Endothelial cell of umbilical vein (primary cell): ENCODE measurements at regions not wholly inside any gene's neighbourhood (a gene's known extent, or its start where the extent isn't known, plus 50 kb on each side); places are given as distances from the start of the nearest gene placed in this dataset.

ENCODE experiments used
- BruUV-seq: library from RNA; stranded (reverse); fragments of 400-500 nt; replicated peaks from 2 replicates; lab custom pipeline; 2021; lab: Mats Ljungman, UMichigan
- CTCF ChIA-PET: fragments of 300-600, 350-600 bp; sonication (Branson Sonifier 250); formaldehyde crosslinking; loops from one replicate; lab custom pipeline; 2021; ENCODE audit warnings: antibody characterized with exemption, inconsistent platforms; lab: Charles Lee
- POLR2A ChIA-PET: fragments of 300-600, 350-600 bp; sonication (Branson Sonifier 250); formaldehyde crosslinking; loops from one replicate; lab custom pipeline; 2021; ENCODE audit warnings: antibody characterized with exemption, inconsistent platforms; lab: Charles Lee
- DNase-seq: peaks from one replicate; pipeline ENCODE4 v3.0.0-alpha.2; 2011; ENCODE audit warnings: low read depth, low spot score
- FAIRE-seq: peaks from 2 replicates; lab custom pipeline; 2011; peaks lifted over from hg19 to GRCh38; lab: Jason Lieb, UNC
- H2AFZ ChIP-seq: 2 replicates; pipeline ENCODE4 v1.6.0; 2012; ENCODE audit warnings: low read depth, low read length, control low read depth, inconsistent platforms
- H3K27ac ChIP-seq: 2 replicates; pipeline ENCODE4 v1.5.1; 2011; ENCODE audit warnings: low read depth, mild to moderate bottlenecking, control low read depth, low read length, moderate library complexity; ENCODE audit not compliant: insufficient read depth
- H3K27me3 ChIP-seq, 2 experiments: 2 replicates each; pipeline versions ENCODE4 v1.6.0 to v1.6.1; 2011; ENCODE audit warnings: low read length in 2 of 2, mixed read lengths in 1 of 2; ENCODE audit not compliant: control insufficient read depth in 2 of 2, insufficient read depth in 2 of 2
- H3K36me3 ChIP-seq, 2 experiments: 2 replicates in 1 of 2; 3 replicates in 1 of 2; pipeline ENCODE4 v1.5.1; 2011; ENCODE audit warnings: low read length in 2 of 2, mild to moderate bottlenecking in 1 of 2, moderate library complexity in 1 of 2; ENCODE audit not compliant: control insufficient read depth in 2 of 2, insufficient read depth in 2 of 2; ENCODE audit errors: extremely low read depth in 1 of 2
- H3K4me1 ChIP-seq: 3 replicates; pipeline ENCODE4 v1.5.1; 2011; ENCODE audit warnings: mild to moderate bottlenecking, low read length; ENCODE audit not compliant: control insufficient read depth, insufficient read depth; ENCODE audit errors: extremely low read depth
- H3K4me2 ChIP-seq: 2 replicates; pipeline ENCODE4 v1.6.1; 2011; ENCODE audit warnings: low read length, control low read depth, mixed read lengths; ENCODE audit not compliant: insufficient read depth
- H3K4me3 ChIP-seq, 3 experiments: fragments of 200-600 bp in 1 of 3; sonication (generic), shearing (Covaris generic) in 1 of 3; replicated peaks in 1 of 3; 2 replicates each; pipeline ENCODE4 v1.5.1; 2011 to 2016; ENCODE audit warnings: control low read depth in 3 of 3, low read length in 3 of 3, mild to moderate bottlenecking in 2 of 3, inconsistent platforms in 1 of 3, low read depth in 1 of 3, moderate library complexity in 1 of 3; ENCODE audit not compliant: insufficient read depth in 1 of 3
- H3K79me2 ChIP-seq: 2 replicates; pipeline ENCODE4 v1.6.0; 2012; ENCODE audit warnings: low read length, inconsistent platforms; ENCODE audit not compliant: control insufficient read depth, insufficient read depth
- H3K9ac ChIP-seq: replicated peaks from 2 replicates; pipeline ENCODE3; 2011; ENCODE audit warnings: low read length, control low read depth; ENCODE audit not compliant: insufficient read depth; ENCODE audit errors: extremely low read depth
- H3K9me1 ChIP-seq: replicated peaks from 3 replicates; pipeline ENCODE4 v1.6.0; 2011; ENCODE audit warnings: mild to moderate bottlenecking, low read length; ENCODE audit not compliant: control insufficient read depth, insufficient read depth; ENCODE audit errors: extremely low read depth
- H3K9me3 ChIP-seq: replicated peaks from 2 replicates; pipeline ENCODE4 v1.5.1; 2012; ENCODE audit warnings: low read length, inconsistent platforms; ENCODE audit not compliant: control insufficient read depth, insufficient read depth
- H4K20me1 ChIP-seq: replicated peaks from 2 replicates; pipeline ENCODE3; 2011; ENCODE audit warnings: mild to moderate bottlenecking, low read length; ENCODE audit not compliant: control insufficient read depth, insufficient read depth; ENCODE audit errors: extremely low read depth
- CTCF ChIP-seq, 2 donors: IDR thresholded peaks; 1 replicate in 1 of 2; 2 replicates in 1 of 2; pipeline ENCODE4 v1.5.1; 2011; ENCODE audit warnings: low read length in 2 of 2, mild to moderate bottlenecking in 2 of 2, moderate library complexity in 2 of 2, control low read depth in 1 of 2, inconsistent platforms in 1 of 2, low read depth in 1 of 2; ENCODE audit not compliant: insufficient read depth in 1 of 2; ENCODE audit errors: extremely low read depth in 1 of 2
- EZH2 ChIP-seq: IDR thresholded peaks from 2 replicates; pipeline ENCODE4 v1.6.1; 2012; ENCODE audit warnings: borderline replicate concordance, low read depth, mild to moderate bottlenecking, moderate library complexity, low read length, inconsistent platforms; ENCODE audit not compliant: severe bottlenecking
- GATA2 ChIP-seq: IDR thresholded peaks from 2 replicates; pipeline ENCODE4 v1.7.0; 2011; ENCODE audit warnings: low read depth, mild to moderate bottlenecking, moderate library complexity, mixed read lengths, low read length; ENCODE audit not compliant: insufficient read length, insufficient read depth
- JUN ChIP-seq: IDR thresholded peaks from 2 replicates; pipeline ENCODE4 v1.6.1; 2011; ENCODE audit warnings: borderline replicate concordance, low read depth; ENCODE audit not compliant: insufficient read length, insufficient read depth
- MYC ChIP-seq: IDR thresholded peaks from one replicate; pipeline ENCODE4 v1.6.1; 2011; ENCODE audit warnings: mild to moderate bottlenecking, low read depth, low read length
- POLR2A ChIP-seq: IDR thresholded peaks from 2 replicates; pipeline ENCODE4 v1.6.1; 2012; ENCODE audit warnings: low read depth, mild to moderate bottlenecking, control low read depth, low read length
- POLR2AphosphoS5 ChIP-seq: IDR thresholded peaks from 2 replicates; pipeline ENCODE4 v1.6.1; 2012; ENCODE audit warnings: low read depth, mild to moderate bottlenecking, control low read depth, low read length, moderate library complexity; ENCODE audit not compliant: insufficient read depth
- dilution Hi-C: fragments of 300-500 bp; cut with MboI; formaldehyde crosslinking; loops from one replicate; pipeline ENCODE4 v1.15.0; 2019; ENCODE audit warnings: low sequenced_read_pairs; ENCODE audit not compliant: extremely low pct_ligation_motif_present
- intact Hi-C: fragments of 100-400 bp; cut with micrococcal nuclease; formaldehyde crosslinking; loops from one replicate; pipeline ENCODE4 v1.10.0; 2022
- TF ChIP-seq, protein P1 (sequence below): IDR thresholded peaks from 2 replicates; pipeline ENCODE4 v1.6.1; 2011; ENCODE audit not compliant: insufficient read depth, insufficient read length

GRCh38 chr6:139439349-139439748, 64.9 kb upstream of the CITED2 start:
- Histone ChIP-seq H3K9me1 (no peaks in the 10 kb centered on the region), H3K4me3 (no peak overlapping the region), H2AFZ (no peak overlapping the region), H3K27me3 (no peaks in the 10 kb centered on the region), H3K4me2 (no peak overlapping the region), H3K79me2 (no peaks in the 10 kb centered on the region), H3K4me1 (no peaks in the 10 kb centered on the region), H3K9me3 (no peaks in the 10 kb centered on the region), H3K9ac (no peak overlapping the region), H3K36me3 (no peaks in the 10 kb centered on the region), H3K27ac (no peak overlapping the region), H4K20me1 (no peaks in the 10 kb centered on the region)
- no TSS peak for BruUV-seq
- dilution Hi-C loops: no loop called here
- intact Hi-C loops: no loop called here
- FAIRE-seq (no peak), DNase-seq (no peak)
- POLR2A ChIA-PET: no interaction called here
- no peak for TF ChIP-seq GATA2
- TF ChIP-seq EZH2: no peak
- TF ChIP-seq, protein P1, sequence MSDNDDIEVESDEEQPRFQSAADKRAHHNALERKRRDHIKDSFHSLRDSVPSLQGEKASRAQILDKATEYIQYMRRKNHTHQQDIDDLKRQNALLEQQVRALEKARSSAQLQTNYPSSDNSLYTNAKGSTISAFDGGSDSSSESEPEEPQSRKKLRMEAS: no peak
- TF ChIP-seq CTCF (IDR thresholded peaks at IDR 0.05; ENCODE audit: extremely low read depth in 1 of 2, insufficient read depth in 1 of 2, low read depth in 1 of 2, low read length in 2 of 2): no peak
- TF ChIP-seq MYC: no peak
- no peak for TF ChIP-seq JUN
- TF ChIP-seq POLR2AphosphoS5: no peak
- no peak for TF ChIP-seq POLR2A
- CTCF ChIA-PET: interaction anchor here (1.5 kb wide), 1 partner anchor 14 kb away, joined by 6 read pairs; no protein-coding TSS in a partner anchor
